Epithelial cell of proximal tubule (primary cell): ENCODE measurements at regions not wholly inside any gene's neighbourhood (a gene's known extent, or its start where the extent isn't known, plus 50 kb on each side); places are given as distances from the start of the nearest gene placed in this dataset.

Source experiments
- DNase-seq: peaks from one replicate; pipeline ENCODE4 v3.0.0-alpha.2; 2011; ENCODE audit warnings: low read depth
- H3K4me3 ChIP-seq: 2 replicates; pipeline ENCODE4 v1.5.1; 2011; ENCODE audit warnings: low read depth, mild to moderate bottlenecking, low read length
- CTCF ChIP-seq: conservative IDR thresholded peaks from 2 replicates; pipeline ENCODE4 v1.5.1; 2012; ENCODE audit warnings: low read depth, mild to moderate bottlenecking, low read length

GRCh38 chr11:27886857-27887256, 186.6 kb upstream of the BDNF start:
- TF ChIP-seq CTCF = no peak
- DNase-seq = no peak
- no peak overlapping the region for H3K4me3 ChIP-seq

- H3K4me3 ChIP-seq = no peak overlapping the region
- DNase-seq = no peak
- TF ChIP-seq CTCF = no peak
These were observed 181.9 kb upstream of the BDNF start for GRCh38 chr11:27882066-27882697.

- TF ChIP-seq CTCF = no peak
- no peak for DNase-seq
- no peak overlapping the region for H3K4me3 ChIP-seq
These were observed 175.8 kb upstream of the BDNF start for GRCh38 chr11:27875831-27876775.

- no peak overlapping the region for H3K4me3 ChIP-seq
- no peak for TF ChIP-seq CTCF
These were observed 175.0 kb upstream of the BDNF start for GRCh38 chr11:27874998-27875830.

GRCh38 chr11:27873664-27874063, 173.4 kb upstream of the BDNF start:
- TF ChIP-seq CTCF = no peak
- DNase-seq = no peak
- H3K4me3 ChIP-seq = no peak overlapping the region

More at GRCh38 chr11:27874998-27875830, 175.0 kb upstream of the BDNF start:
- no peak for DNase-seq

GRCh38 chr11:27871056-27871455, 170.8 kb upstream of the BDNF start:
- no peak overlapping the region for H3K4me3 ChIP-seq
- DNase-seq = no peak
- no peak for TF ChIP-seq CTCF
